HL-60 (cell line): ENCODE measurements at regions not wholly inside any gene's neighbourhood (a gene's known extent, or its start where the extent isn't known, plus 50 kb on each side); places are given as distances from the start of the nearest gene placed in this dataset.
"Not testable (repeated sequence)": the region's sequence is repeated elsewhere in the genome, so short reads cannot be mapped to it uniquely, and the experiment has no call there.

Experiments
- CTCF ChIP-seq: IDR thresholded peaks from one replicate; pipeline ENCODE4 v1.5.1; 2011; ENCODE audit warnings: low read length, control low read depth, inconsistent platforms; ENCODE audit not compliant: insufficient read depth
- GABPA ChIP-seq: IDR thresholded peaks from 2 replicates; pipeline ENCODE4 v1.6.1; 2012; ENCODE audit warnings: low read depth
- POLR2AphosphoS5 ChIP-seq: IDR thresholded peaks from 2 replicates; pipeline ENCODE4 v1.6.1; 2012; ENCODE audit warnings: low read depth
- REST ChIP-seq: IDR thresholded peaks from 2 replicates; pipeline ENCODE4 v1.6.1; 2012; ENCODE audit warnings: low read depth; ENCODE audit not compliant: insufficient replicate concordance
- SPI1 ChIP-seq: IDR thresholded peaks from 2 replicates; pipeline ENCODE4 v1.6.1; 2012; ENCODE audit warnings: low read depth, mild to moderate bottlenecking, borderline replicate concordance

GRCh38 chr2:131803237-131803636, 275.5 kb downstream of the CCDC74A start:
- not testable (repeated sequence) for TF ChIP-seq CTCF, GABPA, POLR2AphosphoS5, REST, SPI1
